A549 (cell line): ENCODE measurements at regions not wholly inside any gene's neighbourhood (a gene's known extent, or its start where the extent isn't known, plus 50 kb on each side); places are given as distances from the start of the nearest gene placed in this dataset.

Experiments
- CEBPB ChIP-seq, 2 experiments: fragments of >200 bp in 1 of 2; sonication (Bioruptor Twin) in 1 of 2; formaldehyde crosslinking in 1 of 2; IDR thresholded peaks; 2 replicates each; pipeline ENCODE4 v1.6.1; 2012 to 2016
- CTCF ChIP-seq: fragments of >200 bp; sonication (Bioruptor Twin); formaldehyde crosslinking; IDR thresholded peaks from 3 replicates; pipeline ENCODE4 v1.5.1; 2016
- HMGXB4 ChIP-seq: fragments of 250-450 bp; sonication (Bioruptor Pico); IDR thresholded peaks from 2 replicates; pipeline ENCODE4 v1.5.0; 2021; ENCODE audit warnings: mild to moderate bottlenecking, moderate library complexity, borderline replicate concordance
- JUN ChIP-seq, 2 experiments: fragments of >200 bp; sonication (Bioruptor Twin); formaldehyde crosslinking; IDR thresholded peaks; 2 replicates in 1 of 2; 3 replicates in 1 of 2; pipeline ENCODE4 v1.6.1; 2016 to 2017
- KDM1A ChIP-seq: fragments of 200-600 bp; sonication (generic); IDR thresholded peaks from 2 replicates; pipeline ENCODE4 v1.6.1; 2016; ENCODE audit warnings: low read depth, mild to moderate bottlenecking
- MAFK ChIP-seq: fragments of 450-650 bp; IDR thresholded peaks from 2 replicates; pipeline ENCODE4 v1.6.1; 2014; ENCODE audit not compliant: partially characterized antibody
- MAX ChIP-seq: IDR thresholded peaks from 2 replicates; pipeline ENCODE4 v1.6.1; 2012
- RAD21 ChIP-seq, 2 experiments: fragments of >200 bp in 1 of 2; sonication (Bioruptor Twin) in 1 of 2; formaldehyde crosslinking in 1 of 2; IDR thresholded peaks in 1 of 2; conservative IDR thresholded peaks in 1 of 2; 2 replicates in 1 of 2; 3 replicates in 1 of 2; pipeline ENCODE4 v1.6.1; 2012 to 2018; ENCODE audit warnings: inconsistent platforms in 1 of 2
- SMC3 ChIP-seq: fragments of >200 bp; sonication (Bioruptor Twin); formaldehyde crosslinking; IDR thresholded peaks from 3 replicates; pipeline ENCODE4 v1.6.1; 2018; ENCODE audit warnings: inconsistent platforms
- SREBF2 ChIP-seq: fragments of 450-650 bp; IDR thresholded peaks from 2 replicates; pipeline ENCODE4 v1.6.1; 2014; ENCODE audit warnings: mild to moderate bottlenecking, moderate library complexity
- USF2 ChIP-seq: fragments of 450-650 bp; IDR thresholded peaks from 2 replicates; pipeline ENCODE4 v1.6.1; 2014; ENCODE audit warnings: antibody characterized with exemption

DNA sequence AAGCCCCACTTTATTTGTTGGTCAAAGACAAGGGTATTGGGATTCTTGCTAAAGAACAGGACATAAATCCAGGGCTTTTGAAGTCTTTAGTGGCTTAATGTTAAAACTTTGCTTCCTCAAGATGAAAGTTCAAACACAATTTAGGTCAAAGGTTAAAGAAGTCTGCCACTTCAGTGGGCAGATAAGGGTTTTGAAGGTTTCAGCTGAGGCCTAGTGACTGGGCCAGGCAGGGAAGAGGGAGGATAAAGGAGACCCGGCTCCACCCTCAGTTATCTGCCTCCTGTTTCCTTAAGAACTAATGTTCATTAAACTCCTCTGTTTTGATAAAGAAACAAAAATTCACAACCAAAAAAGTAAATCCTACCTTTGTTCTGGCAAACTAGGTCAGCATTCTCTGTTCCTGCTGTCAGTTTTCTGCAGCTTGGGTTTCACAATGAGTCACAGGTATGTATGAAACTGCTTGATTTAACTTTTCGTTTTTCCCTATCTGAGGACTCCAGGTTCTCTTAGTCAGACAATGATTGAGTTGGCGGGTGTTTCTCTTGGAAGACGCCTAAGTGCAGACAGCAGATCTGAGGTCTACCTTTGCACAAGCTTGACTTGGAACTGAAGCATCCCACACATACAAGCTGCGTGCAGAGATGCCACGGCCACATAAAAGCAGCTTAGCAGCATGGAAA, 208.3 kb downstream of the EXOC5 start:
- TF ChIP-seq MAFK: no peak
- no peak for TF ChIP-seq CTCF
- TF ChIP-seq MAX: no peak
- no peak for TF ChIP-seq HMGXB4 (CRISPR knock-in tag)
- no peak for TF ChIP-seq SMC3
- no peak for TF ChIP-seq USF2
- no peak for TF ChIP-seq KDM1A
- no peak for TF ChIP-seq RAD21 (conservative IDR thresholded peaks at IDR 0.05 in 1 of 2, IDR thresholded peaks at IDR 0.05 in 1 of 2)
- TF ChIP-seq JUN (IDR thresholded peaks at IDR 0.05): no peak
- TF ChIP-seq SREBF2: no peak
- no peak for TF ChIP-seq CEBPB (IDR thresholded peaks at IDR 0.05)
